ENCODE measurements at regions not wholly inside any gene's neighbourhood (a gene's known extent, or its start where the extent isn't known, plus 50 kb on each side); places are given as distances from the start of the nearest gene placed in this dataset.
"Not testable (repeated sequence)": the region's sequence is repeated elsewhere in the genome, so short reads cannot be mapped to it uniquely, and the experiment has no call there.

GRCh38 chr15:93413745-93414144, 324.7 kb upstream of the RGMA start:
- no peak for DNase-seq

GRCh38 chr15:93399121-93399520, 310.1 kb upstream of the RGMA start:
- no peak for DNase-seq

GRCh38 chr15:93389211-93389610, 300.2 kb upstream of the RGMA start:
- no peak for DNase-seq

GRCh38 chr15:93384886-93385285, 295.9 kb upstream of the RGMA start:
- no peak for DNase-seq

GRCh38 chr15:93382200-93382820, 293.3 kb upstream of the RGMA start:
- DNase-seq = no peak

GRCh38 chr15:93378558-93378957, 289.5 kb upstream of the RGMA start:
- no peak for DNase-seq

GRCh38 chr15:93372865-93373223, 283.8 kb upstream of the RGMA start:
- DNase-seq = no peak

GRCh38 chr15:93372208-93372864, 283.3 kb upstream of the RGMA start:
- DNase-seq = no peak

- DNase-seq = no peak
These were observed 277.5 kb upstream of the RGMA start for GRCh38 chr15:93366387-93367100.

GRCh38 chr15:93362821-93363220, 273.8 kb upstream of the RGMA start:
- DNase-seq = no peak

- DNase-seq = no peak
These were observed 273.2 kb upstream of the RGMA start for GRCh38 chr15:93362203-93362602.

- DNase-seq = no peak
These were observed 272.7 kb upstream of the RGMA start for GRCh38 chr15:93361703-93362102.

GRCh38 chr15:93360976-93361375, 272.0 kb upstream of the RGMA start:
- no peak for DNase-seq

GRCh38 chr15:93360318-93360717, 271.3 kb upstream of the RGMA start:
- no peak for DNase-seq

- peak; percentile 71 for DNase-seq
These were observed 270.6 kb upstream of the RGMA start for GRCh38 chr15:93359425-93360131.

- DNase-seq = no peak
These were observed 270.0 kb upstream of the RGMA start for GRCh38 chr15:93359060-93359408.

GRCh38 chr15:93358166-93359059, 269.4 kb upstream of the RGMA start:
- DNase-seq = peak; percentile 53

GRCh38 chr15:93348711-93349545, 259.9 kb upstream of the RGMA start:
- DNase-seq = no peak

GRCh38 chr15:93347986-93348385, 259.0 kb upstream of the RGMA start:
- no peak for DNase-seq

GRCh38 chr15:93345981-93346380, 257.0 kb upstream of the RGMA start:
- no peak for DNase-seq

GRCh38 chr15:93343402-93343801, 254.4 kb upstream of the RGMA start:
- DNase-seq = not testable (repeated sequence)

- DNase-seq = no peak
These were observed 252.2 kb upstream of the RGMA start for GRCh38 chr15:93341164-93341563.
